Activated CD4-positive, alpha-beta T cell treated with anti-CD3 and anti-CD28 coated beads, Interleukin-2, amount 10 ng/mL, durations not matched to agents 7 days and 5 days (primary cell): ENCODE measurements at regions not wholly inside any gene's neighbourhood (a gene's known extent, or its start where the extent isn't known, plus 50 kb on each side); places are given as distances from the start of the nearest gene placed in this dataset.
"Not testable (repeated sequence)": the region's sequence is repeated elsewhere in the genome, so short reads cannot be mapped to it uniquely, and the experiment has no call there.

ENCODE experiments used
- CTCF ChIA-PET: fragments of 350-600 bp; sonication (Branson Sonifier 250); formaldehyde crosslinking; loops from one replicate; lab custom pipeline; 2021; ENCODE audit warnings: antibody characterized with exemption; lab: Charles Lee
- POLR2A ChIA-PET: fragments of 350-600 bp; sonication (Branson Sonifier 250); formaldehyde crosslinking; loops from one replicate; lab custom pipeline; 2021; ENCODE audit warnings: antibody characterized with exemption; lab: Charles Lee
- DNase-seq: peaks from one replicate; pipeline ENCODE4 v3.0.0-alpha.2; 2020
- H3K27ac Mint-ChIP-seq: one replicate; pipeline ENCODE4 v1.8.0; 2021; ENCODE audit warnings: mild to moderate bottlenecking, moderate library complexity, mixed read lengths
- H3K27me3 Mint-ChIP-seq: one replicate; pipeline ENCODE4 v1.8.0; 2021; ENCODE audit warnings: mixed read lengths
- H3K36me3 Mint-ChIP-seq: one replicate; pipeline ENCODE4 v1.8.0; 2021; ENCODE audit warnings: low read depth, mixed read lengths
- H3K4me1 Mint-ChIP-seq: one replicate; pipeline ENCODE4 v1.8.0; 2021; ENCODE audit warnings: mixed read lengths
- H3K4me3 Mint-ChIP-seq: one replicate; pipeline ENCODE4 v1.8.0; 2021; ENCODE audit warnings: mild to moderate bottlenecking, moderate library complexity, mixed read lengths
- H3K9me3 Mint-ChIP-seq: one replicate; pipeline ENCODE4 v1.8.0; 2021; ENCODE audit warnings: mixed read lengths

DNA sequence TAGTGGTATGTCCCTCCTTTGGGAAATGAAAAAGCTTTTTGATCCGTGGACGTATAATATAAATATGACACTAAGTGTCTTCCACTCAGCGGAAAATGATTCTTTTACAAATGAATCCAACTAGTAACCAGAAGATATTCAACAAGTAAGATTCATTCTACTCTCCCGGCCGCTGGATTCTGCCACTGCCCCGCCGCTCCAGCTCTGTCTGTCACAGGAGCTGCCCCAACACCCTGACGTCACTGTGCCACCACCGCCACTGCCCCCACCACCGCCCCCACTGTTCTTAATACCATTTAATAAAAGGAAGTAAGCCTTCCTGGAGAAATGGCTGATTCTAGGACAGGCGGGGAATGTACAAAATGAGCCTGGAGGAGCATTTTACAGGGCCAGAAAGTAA is 180.8 kb upstream of the PLGLB2 start:
- H3K9me3 Mint-ChIP-seq, POLR2A ChIA-PET, H3K36me3 Mint-ChIP-seq, H3K4me3 Mint-ChIP-seq, CTCF ChIA-PET, H3K27ac Mint-ChIP-seq, H3K27me3 Mint-ChIP-seq, DNase-seq: not testable (repeated sequence)
- peaks cover 13% of the 10 kb centered on the region for H3K4me1 Mint-ChIP-seq

DNA sequence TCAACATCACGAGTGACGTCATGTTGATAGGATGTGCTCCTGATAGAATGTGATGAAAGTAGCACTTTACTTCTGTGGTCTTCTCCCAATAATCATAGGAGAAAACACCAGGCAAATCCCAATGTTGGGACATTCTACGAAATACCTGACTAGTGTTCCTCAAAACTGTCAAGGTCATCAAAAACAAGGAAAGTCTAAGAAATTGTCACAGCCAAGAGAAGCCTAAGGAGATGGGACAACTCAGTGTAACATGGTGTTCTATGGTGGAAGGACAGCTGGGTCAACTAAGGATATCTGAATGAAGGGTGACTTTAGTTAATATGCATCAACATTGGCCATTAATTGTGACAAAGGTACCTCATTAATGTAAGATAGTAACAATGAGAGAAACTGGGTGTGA is 180.0 kb upstream of the PLGLB2 start:
- DNase-seq, H3K27me3 Mint-ChIP-seq, H3K9me3 Mint-ChIP-seq, CTCF ChIA-PET, H3K27ac Mint-ChIP-seq, H3K4me3 Mint-ChIP-seq, POLR2A ChIA-PET, H3K36me3 Mint-ChIP-seq: not testable (repeated sequence)
- peaks cover 13% of the 10 kb centered on the region for H3K4me1 Mint-ChIP-seq

DNA sequence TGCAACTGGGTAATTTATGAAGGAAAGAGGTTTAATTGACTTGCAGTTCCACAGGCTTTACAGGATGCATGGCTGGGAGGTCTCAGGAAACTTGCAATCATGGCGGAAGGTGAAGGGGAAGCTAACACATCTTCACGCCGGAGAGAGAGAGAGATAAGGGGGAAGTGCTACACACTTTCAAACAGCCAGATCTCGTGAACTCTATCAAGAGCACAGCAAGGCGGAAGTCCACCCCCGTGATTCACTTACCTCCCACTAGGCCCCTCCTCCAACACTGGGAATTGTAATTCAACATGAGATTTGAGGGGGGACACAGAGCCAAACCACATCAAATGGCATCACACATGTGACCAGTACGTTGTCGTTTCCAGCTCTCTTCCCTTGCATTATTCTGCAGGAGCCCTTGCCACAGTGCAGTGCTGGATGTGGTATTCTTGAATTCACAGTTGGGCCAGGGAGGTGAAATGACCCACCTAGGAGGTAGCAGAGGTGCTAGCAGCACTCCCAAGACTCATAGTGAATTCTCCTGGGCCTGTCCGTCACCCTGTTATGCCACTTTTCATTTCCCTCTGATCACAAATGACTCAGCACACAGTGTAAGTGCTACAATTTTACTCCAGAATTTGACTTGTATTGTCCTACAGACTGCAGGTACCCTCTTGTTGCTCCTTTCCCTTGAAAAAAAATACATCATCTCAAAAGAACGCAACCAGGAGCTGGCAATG is 179.2 kb upstream of the PLGLB2 start:
- POLR2A ChIA-PET, H3K9me3 Mint-ChIP-seq, H3K4me3 Mint-ChIP-seq, H3K36me3 Mint-ChIP-seq, DNase-seq, H3K27me3 Mint-ChIP-seq, H3K27ac Mint-ChIP-seq, CTCF ChIA-PET: not testable (repeated sequence)
- peaks cover 14% of the 10 kb centered on the region for H3K4me1 Mint-ChIP-seq

DNA sequence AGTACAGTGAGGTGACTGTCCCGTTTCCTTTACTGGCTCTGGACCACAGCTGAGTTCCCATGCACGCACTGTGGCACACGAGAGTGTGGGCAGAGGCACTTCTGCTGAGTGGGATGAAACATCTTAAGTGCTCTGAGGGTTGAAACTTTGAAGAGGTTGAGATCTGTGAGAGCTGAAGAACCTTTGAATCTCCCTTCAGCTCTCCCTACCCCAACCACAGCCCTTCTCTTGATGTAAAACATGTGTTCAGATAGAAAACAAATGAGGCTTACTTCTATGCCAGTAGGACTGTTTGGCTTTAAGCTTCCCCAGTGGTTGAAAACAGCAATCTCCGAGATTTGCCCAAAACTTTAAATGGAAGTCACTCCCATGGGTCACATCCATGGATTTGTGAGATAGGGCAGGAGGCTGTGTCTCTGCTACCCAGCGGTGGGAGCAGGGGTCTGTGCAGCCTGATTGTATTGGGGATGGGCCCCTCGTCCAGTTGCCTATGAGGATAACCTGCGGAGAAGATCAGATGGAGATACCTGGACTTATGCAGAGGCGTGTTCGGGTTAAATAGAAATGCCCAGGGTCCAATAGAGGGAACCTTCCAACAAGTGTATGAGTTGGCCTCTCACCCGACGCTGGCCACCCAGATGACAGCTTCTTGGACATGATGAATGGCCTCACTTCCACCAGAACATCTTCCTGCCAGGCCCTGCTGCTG is 178.0 kb upstream of the PLGLB2 start:
- H3K4me3 Mint-ChIP-seq, result not testable (repeated sequence)

DNA sequence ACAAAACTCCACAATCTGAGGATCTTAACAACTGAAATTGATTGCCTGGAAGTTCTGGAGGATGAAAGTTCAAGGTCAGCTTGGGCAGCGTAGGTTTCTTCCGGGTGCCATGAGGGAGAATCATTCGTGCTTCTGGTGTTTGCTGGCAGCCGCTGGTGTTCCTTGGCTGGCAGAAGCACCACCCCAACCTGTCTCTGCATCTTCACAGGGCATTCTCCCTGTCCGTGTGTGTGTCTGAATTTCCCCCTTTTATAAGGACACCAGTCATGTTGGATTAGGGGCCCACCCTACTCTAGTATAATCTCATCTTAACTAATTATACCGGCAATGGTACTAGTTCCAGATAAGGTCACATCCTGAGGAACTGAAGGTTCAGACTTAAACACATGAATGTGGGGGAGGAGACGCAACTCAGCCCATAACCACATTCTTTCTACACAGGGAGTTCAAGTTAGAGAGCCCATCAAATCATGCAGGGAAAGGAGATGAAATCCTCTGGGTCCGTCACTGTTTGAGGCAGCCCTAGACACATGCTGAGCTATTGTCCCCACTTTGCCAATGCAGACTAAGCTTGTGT is 175.9 kb upstream of the PLGLB2 start:
- H3K4me1 Mint-ChIP-seq, result peaks cover 20% of the 10 kb centered on the region
- POLR2A ChIA-PET, CTCF ChIA-PET, H3K27me3 Mint-ChIP-seq, H3K4me3 Mint-ChIP-seq, H3K36me3 Mint-ChIP-seq, H3K27ac Mint-ChIP-seq, DNase-seq, H3K9me3 Mint-ChIP-seq: not testable (repeated sequence)

More for the DNA sequence above, 178.0 kb upstream of the PLGLB2 start:
- H3K9me3 Mint-ChIP-seq, POLR2A ChIA-PET, H3K27me3 Mint-ChIP-seq, CTCF ChIA-PET, H3K36me3 Mint-ChIP-seq, DNase-seq: not testable (repeated sequence)
- Mint-ChIP-seq H3K27ac (peak overlapping the region; percentile 11), H3K4me1 (peaks cover 15% of the 10 kb centered on the region)

DNA sequence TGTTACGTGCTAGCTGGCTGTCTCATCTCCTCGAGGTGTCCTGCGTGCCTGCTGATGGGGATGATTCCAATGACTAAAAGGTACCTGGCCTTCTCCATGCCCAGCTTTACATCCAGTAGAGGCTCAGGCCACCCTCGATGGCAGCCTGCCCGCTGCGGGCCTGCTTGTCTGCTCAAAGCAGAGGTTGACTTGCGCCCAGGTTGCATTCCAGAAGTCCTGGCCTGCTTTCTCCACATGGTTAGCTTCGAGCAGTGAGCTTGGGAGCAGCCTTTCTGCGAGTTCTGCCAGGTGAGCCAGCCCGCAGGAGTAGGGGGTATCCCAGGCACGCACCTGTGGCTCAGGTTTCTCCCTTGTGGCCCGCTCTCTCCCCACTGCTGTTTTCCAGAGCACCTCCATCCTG is 175.0 kb upstream of the PLGLB2 start:
- H3K9me3 Mint-ChIP-seq, POLR2A ChIA-PET, H3K27ac Mint-ChIP-seq, H3K36me3 Mint-ChIP-seq, H3K4me3 Mint-ChIP-seq, DNase-seq, H3K27me3 Mint-ChIP-seq, CTCF ChIA-PET: not testable (repeated sequence)
- H3K4me1 Mint-ChIP-seq, result peaks cover 20% of the 10 kb centered on the region

DNA sequence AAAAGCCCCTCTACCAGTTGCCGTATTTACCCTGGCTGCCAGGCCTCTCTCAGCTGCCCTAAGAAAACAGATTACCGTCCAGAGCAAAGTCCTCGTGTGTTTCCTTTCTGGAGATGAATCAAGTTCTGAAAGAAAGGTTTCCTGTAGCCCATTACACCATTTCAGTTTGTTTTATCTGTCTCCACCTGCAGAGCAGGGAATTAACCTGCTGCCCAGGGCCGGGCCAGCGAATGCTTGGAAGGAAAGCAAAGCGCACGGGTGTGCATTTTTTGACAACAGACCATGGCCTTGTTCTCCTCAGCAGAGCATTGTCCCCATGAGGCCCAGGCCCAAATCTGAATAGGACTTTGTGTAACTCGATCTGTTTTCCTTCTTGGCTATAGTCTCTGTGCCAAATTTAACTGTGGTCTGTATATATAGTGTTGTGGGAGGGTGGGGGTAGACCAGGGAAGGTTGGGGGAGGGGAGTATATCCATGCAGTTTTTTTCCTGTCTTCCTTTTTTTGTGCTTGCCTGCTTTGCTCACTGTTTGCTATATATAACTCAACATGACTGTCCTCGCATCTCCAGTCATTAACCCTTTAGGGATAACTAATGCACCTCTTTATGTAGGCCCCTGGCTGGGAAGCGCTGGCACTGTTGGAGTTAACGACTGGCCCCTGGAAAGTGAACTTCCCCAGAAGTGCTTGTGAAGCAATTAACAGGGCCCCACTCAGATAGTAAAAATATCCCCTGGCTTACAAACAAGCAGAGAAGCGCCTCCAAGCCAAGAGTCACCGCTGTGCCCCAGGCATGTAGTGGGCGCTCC is 174.3 kb upstream of the PLGLB2 start:
- H3K27me3 Mint-ChIP-seq, H3K27ac Mint-ChIP-seq, DNase-seq, POLR2A ChIA-PET, CTCF ChIA-PET, H3K9me3 Mint-ChIP-seq, H3K4me3 Mint-ChIP-seq, H3K36me3 Mint-ChIP-seq: not testable (repeated sequence)
- H3K4me1 Mint-ChIP-seq, result peaks cover 17% of the 10 kb centered on the region

DNA sequence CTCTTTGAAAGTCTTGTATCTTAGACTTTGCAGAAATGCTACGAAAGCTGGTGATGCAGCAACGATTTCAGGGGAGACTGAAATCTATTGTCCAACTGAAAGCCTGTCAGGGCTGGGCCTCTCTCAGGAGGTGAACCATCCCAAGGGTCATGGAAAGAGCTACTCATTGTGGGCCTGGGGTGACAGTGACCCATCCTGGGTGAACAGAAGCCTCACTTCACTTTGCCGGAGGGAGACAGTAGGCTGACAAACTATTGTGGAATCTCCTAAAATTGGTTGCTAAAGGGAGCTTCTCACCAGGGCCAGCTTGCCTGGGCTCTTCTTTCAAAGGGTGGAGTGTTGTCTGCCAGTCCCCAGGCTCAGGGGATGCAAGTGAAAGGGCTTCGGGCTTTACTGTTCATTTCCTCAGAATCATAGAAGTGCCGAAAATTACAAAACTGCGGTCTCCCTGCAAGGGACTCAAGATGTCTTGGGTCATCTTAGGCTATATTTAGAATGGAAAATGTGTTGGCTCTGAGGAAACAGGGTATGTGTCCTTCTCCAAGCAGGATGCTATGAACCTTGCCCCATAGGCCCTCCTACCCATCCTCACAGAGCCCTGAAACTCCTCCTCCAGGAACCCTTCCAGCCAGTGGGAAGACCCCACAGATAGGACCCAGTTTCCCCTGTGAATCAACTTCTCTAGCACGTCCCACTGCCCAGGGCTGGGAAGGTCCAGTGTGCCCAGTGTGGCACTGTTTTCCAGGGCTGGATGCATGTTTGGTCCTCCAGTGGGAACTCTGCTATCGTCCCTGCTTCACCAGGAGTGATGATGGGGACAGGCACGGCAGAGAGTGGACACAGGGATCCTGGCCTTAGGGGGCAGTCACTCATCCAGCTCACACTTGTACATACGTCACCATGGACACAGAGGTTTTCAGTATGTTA is 173.4 kb upstream of the PLGLB2 start:
- H3K4me3 Mint-ChIP-seq, H3K9me3 Mint-ChIP-seq, H3K27me3 Mint-ChIP-seq, DNase-seq, POLR2A ChIA-PET, H3K36me3 Mint-ChIP-seq, H3K27ac Mint-ChIP-seq, CTCF ChIA-PET: not testable (repeated sequence)
- peaks cover 11% of the 10 kb centered on the region for H3K4me1 Mint-ChIP-seq

DNA sequence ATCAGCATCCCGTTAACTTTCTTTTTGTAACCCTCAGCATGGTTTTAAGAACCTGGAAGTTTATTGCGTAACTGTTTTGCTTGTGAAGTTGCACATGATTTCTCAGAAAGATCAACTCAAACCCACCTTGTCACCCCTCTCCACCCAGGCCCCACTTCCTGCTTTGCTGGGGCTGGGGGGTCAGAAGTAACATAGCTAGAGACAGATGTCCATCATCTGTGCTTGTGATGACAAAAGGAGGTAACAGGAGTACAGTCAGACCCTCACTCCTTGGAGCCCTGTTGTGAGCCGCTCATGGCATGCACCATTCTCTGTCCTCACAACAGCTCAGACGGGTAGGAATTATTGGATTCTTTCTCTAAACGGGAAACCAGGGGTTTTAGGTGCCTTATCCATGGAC is 172.7 kb upstream of the PLGLB2 start:
- DNase-seq, H3K4me3 Mint-ChIP-seq, H3K36me3 Mint-ChIP-seq, H3K27me3 Mint-ChIP-seq, CTCF ChIA-PET, H3K9me3 Mint-ChIP-seq, H3K4me1 Mint-ChIP-seq, POLR2A ChIA-PET, H3K27ac Mint-ChIP-seq: not testable (repeated sequence)

DNA sequence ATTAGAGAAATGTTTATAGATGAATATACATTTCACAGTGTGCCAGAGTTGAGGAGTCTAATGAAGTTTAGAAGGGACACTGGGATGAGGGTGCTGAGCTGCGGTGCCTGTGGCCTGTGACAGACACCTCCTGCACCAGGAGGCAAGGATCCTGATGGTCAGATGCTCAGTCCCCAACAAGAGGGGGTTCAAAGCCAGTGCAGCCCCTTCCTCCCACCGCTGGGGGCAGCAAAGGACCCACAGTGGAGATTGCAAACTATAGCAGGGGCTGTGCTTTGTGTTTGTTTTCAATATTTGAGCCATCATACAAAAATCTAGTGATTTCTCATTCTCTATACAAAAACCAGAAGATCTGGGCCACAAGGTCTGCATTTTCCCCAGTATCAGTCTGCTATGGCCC is 170.5 kb upstream of the PLGLB2 start:
- POLR2A ChIA-PET, CTCF ChIA-PET, H3K4me3 Mint-ChIP-seq, H3K9me3 Mint-ChIP-seq, DNase-seq, H3K27me3 Mint-ChIP-seq, H3K27ac Mint-ChIP-seq, H3K36me3 Mint-ChIP-seq, H3K4me1 Mint-ChIP-seq: not testable (repeated sequence)

DNA sequence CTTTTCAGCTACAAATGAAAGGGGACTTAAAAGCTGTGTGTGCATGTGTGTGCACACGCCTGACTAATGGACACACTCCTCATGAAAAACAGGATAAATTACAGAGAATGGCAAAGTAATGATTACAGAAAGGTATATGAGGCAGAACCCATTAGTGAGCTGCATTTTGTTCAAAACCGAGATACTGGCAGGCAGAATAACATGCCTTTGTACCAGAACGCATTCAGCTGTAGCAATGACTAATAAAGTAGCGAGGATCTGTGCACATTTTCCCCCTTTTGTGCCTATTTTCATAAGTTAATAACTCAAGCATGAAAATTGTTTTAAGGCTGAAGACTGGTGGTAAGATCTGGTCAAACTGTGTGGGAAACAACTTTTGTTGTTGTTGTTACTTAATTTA is 165.7 kb upstream of the PLGLB2 start:
- CTCF ChIA-PET, H3K4me3 Mint-ChIP-seq, H3K4me1 Mint-ChIP-seq, POLR2A ChIA-PET, DNase-seq, H3K27ac Mint-ChIP-seq, H3K9me3 Mint-ChIP-seq, H3K27me3 Mint-ChIP-seq, H3K36me3 Mint-ChIP-seq: not testable (repeated sequence)

DNA sequence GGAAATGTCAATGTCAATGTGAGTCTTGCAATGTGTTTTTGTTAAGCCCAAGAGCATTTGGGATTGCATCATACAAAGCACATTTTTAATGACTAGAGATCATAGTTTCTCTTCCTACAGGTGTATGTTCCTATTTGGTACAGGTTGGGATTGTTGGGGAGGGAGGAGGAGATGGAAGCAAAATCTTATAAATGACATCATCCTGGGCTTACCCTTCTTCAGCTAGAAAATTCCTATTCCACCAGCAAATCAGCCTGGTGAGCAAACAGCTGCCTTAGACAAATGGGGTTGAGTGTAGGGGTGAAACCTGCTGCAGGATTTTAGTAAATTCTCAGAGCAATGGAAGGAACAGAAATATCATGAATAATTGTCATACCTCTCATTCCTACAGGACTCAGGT is 165.3 kb upstream of the PLGLB2 start:
- H3K36me3 Mint-ChIP-seq, CTCF ChIA-PET, H3K27ac Mint-ChIP-seq, H3K4me3 Mint-ChIP-seq, H3K27me3 Mint-ChIP-seq, DNase-seq, H3K4me1 Mint-ChIP-seq, POLR2A ChIA-PET, H3K9me3 Mint-ChIP-seq: not testable (repeated sequence)
